GM20431 (cell line): ENCODE measurements at regions not wholly inside any gene's neighbourhood (a gene's known extent, or its start where the extent isn't known, plus 50 kb on each side); places are given as distances from the start of the nearest gene placed in this dataset.
"Not testable (repeated sequence)": the region's sequence is repeated elsewhere in the genome, so short reads cannot be mapped to it uniquely, and the experiment has no call there.

Experiments used
- in situ Hi-C: fragments of 300-500 bp; cut with MseI, MboI; formaldehyde crosslinking; loops from one replicate; pipeline ENCODE4 v1.15.0; 2020; ENCODE audit warnings: low sequenced_read_pairs; ENCODE audit not compliant: unreplicated experiment

DNA sequence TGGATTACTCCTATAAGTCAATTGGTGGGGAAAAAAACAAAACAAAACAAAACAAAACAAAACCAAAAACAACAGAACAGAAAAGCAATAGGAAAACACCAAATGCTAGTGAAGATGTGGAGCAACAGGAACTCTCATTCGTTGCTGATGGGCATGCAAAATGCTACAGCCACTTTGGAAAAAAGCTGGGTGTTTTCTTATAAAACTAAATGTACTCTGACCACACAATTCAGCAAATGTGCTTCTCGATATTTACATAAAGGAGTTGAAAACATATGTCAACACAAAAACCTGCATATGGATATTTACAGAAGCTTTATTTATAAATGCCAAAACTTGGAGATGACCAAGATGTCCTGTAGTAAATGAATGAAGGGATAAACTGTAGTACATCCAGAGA is 703.6 kb upstream of the FAM241A start:
- in situ Hi-C loops, result no loop called here

DNA sequence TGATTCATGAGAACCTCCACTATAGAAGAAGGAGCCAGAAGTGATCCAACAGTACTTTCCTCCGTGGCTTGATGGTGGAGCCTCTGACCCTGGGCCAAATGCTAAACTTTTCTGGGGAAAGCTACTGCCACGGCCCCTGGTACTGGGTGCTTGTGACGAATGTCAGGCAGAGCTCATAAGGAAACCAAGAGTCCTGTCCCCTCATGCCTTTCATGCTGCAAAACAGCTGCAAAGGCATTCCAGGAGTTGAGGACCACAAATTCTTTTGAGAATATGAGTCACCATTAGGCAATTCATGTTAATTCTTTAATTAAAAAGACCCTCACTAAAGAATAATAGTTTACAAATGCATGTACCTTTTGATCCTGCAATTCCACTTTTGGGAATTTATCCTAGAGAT is 700.4 kb upstream of the FAM241A start:
- in situ Hi-C loops, result not testable (repeated sequence)

DNA sequence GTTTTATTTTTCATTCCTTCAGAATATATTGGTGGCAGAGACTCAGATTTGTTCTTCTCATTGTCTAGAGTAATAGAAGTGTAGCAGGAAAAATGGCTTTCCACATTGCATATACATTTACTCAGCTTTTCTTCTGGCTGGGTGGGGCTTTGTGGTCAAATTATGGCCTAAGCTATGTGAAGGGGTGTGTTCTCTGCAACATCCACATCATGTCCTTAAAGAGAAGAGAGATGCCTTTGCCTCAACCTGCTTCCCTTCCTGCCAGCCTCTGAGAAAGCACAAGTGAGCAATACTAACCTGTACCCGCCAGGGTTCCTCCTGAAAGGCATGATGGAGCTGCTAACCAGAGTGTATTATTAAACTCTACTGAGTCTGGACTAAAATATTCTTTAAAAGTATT is 695.6 kb upstream of the FAM241A start:
- in situ Hi-C loops, result no loop called here

DNA sequence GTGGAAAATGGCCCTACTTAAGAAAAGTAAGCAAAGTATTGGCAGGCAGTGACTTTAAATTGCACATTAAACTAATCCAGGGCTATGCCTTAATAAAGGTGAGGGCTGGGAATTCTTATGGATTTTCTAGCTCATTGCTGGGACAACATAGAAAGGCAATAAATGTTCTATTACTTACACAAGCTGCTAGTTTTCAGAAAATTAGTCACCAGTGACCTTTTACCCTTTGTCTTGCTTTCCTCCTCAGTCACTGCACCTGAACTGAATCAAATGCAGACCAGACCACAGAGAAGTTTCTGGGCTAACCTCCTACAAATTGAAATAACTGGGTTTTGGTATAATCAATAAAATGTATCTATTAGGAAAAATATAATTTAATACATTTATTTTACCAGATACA is 694.4 kb upstream of the FAM241A start:
- in situ Hi-C loops, result no loop called here

DNA sequence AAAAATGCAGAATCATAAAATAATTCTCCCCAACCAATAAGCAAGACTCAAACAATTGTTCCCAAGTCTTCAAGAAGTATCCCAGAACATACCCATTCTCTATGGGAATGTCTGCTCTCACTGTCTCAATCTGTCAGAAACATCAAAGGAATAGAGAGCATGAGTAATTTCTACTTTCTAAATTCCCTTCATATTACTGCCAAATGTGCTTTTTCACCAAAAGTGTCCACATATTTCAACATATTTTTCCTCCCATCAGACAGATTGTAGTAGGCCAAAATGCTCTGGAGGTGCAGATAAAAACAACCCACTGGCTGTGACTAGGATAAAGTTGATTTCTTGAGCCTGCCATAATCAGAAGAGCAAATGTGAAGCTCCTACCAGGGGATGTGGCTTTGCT is 692.0 kb upstream of the FAM241A start:
- in situ Hi-C loops, result no loop called here

DNA sequence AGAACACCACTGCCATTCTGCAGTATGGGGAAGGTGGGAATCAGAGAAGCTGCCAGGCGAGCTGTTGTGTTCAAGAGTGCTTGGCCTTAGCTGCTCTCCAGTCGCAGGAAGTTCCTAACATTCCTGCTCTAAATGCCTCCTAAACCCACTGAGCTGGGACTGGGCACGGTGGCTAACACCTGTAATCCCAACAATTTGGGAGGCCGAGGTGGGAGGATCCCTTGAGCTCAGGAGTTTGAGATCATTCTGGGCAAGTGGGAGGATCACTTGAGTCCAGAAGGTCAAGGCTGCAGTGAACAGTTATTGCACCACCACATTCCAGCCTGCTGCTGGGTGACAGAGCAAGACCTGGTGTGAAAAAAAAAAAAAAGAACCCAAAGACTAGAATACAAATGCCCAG is 690.3 kb upstream of the FAM241A start:
- in situ Hi-C loops, result no loop called here

DNA sequence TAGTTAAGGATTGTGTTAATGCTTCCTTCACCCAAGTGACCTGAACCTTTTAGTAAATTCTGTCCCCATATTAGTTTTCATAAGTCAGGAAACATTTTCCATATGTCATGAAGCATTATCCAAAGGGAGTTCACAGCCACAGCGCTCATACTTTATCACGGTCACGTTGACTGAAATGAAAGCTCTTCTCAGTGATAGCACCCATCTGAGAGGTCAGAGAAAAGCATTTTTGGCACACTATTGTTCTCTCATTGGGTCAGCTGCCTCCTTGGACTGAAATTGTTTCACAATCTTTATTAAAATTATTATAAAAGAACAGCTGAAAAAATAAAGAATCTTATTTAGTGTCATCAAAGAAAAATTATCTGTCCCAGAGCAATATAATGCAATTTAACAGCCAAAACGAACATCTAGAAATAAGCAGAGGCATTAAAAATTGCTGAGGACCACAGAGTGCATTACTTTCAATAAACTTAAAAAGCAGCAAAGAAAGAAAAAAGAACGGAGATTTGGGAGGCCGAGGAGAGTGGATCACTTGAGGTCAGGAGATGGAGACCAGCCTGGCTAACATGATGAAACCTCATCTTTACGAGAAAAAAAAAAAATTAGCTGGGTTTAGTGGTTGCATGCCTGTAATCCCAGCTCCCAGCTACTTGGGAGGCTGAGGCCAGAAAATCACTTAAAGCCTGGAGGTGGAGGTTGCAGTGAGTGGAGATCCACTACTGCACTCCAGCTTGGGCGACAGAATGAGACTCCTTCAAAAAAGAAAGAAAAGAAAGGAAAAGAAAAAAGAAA is 680.8 kb upstream of the FAM241A start:
- in situ Hi-C loops, result no loop called here

DNA sequence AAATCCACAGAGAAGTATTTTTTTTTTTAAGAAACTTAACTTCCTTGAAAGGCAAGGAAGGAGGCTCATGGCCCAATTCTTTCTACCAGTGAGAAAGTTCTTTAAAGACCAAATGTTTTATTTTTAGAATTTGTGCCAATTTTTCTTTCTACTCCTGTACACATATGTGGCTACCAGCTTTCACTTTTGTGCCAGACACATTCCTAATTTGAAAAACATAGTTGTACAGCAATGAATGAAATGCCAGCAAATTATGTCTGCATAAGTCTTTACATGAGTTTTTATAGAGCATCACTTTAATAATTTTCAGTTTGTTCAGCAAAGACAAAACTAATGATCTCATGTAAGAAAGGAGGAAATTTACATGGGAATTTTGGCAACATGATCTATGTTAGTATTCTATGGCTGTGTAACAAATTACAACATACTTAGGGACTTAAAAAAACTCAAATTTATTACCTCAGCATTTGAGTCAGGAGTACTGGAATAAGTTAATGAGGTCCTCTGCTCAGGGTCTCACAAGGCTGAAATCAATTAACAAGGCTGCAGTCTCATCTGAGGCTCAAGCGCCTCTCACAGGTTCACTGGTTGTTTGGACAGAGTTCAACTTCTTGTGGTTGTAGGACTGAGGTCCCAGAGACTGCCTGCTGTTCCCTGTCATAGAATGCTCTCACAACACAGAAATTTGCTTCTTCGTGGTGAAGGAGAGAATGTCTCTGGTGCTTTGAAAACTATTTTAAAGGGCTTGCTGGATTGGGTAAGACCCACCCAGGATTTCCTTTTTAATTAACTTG is 678.2 kb upstream of the FAM241A start:
- in situ Hi-C loops, result no loop called here

DNA sequence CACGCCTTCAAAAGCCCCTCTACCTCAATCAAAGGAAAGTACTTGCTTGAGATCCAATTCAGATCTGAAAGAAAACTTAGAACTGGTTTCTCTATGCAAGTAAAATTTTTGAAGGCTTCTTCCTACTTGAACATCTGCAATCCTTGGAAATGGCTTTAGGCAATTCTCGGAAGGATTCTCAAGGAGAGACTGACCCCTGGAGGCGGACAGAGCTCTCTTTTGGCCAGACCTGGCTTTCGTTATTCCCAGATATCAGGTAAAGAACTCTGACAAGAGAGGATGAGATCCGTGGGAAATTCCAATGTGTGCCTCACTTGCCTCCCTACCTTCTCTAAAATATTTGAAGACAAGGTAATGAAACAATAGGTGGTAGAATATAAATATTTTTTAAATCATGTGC is 670.3 kb upstream of the FAM241A start:
- in situ Hi-C loops, result no loop called here

DNA sequence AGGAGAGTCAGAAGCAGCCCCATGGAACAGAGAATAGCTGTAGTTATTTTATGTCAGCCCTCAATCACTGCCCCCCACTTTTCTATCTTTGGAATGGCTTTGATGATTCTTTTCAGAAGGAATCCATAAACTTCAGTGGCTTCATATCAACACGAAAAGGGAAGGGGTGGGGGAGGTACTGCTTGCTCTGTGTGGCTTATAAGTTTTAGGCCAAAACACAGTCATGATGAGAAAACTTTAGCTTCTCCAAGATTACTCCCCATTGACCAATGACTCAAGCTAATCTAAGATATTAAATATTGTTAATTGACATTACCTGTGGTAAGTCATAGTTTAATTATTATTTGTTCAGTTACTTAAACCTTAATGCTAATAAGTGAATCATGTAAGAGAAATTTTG is 669.6 kb upstream of the FAM241A start:
- in situ Hi-C loops, result no loop called here

DNA sequence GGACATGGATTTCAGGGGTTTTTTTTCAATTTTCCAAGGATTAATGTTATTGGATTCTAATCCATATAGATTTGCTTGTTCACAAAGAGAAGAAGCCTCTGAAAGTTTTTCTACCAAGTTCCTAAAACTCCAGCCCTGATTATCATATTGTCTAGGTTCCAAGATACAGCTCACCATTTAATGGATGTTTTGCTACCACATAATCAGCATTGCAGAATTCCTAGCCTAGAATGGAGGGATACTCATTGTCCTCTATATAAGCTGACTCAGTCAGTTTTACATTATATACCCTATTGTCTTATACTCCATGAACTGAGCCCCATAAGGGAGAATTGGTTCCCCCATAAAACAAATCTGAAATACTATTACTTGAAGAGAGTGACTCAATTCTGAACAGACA is 664.7 kb upstream of the FAM241A start:
- in situ Hi-C loops, result no loop called here

DNA sequence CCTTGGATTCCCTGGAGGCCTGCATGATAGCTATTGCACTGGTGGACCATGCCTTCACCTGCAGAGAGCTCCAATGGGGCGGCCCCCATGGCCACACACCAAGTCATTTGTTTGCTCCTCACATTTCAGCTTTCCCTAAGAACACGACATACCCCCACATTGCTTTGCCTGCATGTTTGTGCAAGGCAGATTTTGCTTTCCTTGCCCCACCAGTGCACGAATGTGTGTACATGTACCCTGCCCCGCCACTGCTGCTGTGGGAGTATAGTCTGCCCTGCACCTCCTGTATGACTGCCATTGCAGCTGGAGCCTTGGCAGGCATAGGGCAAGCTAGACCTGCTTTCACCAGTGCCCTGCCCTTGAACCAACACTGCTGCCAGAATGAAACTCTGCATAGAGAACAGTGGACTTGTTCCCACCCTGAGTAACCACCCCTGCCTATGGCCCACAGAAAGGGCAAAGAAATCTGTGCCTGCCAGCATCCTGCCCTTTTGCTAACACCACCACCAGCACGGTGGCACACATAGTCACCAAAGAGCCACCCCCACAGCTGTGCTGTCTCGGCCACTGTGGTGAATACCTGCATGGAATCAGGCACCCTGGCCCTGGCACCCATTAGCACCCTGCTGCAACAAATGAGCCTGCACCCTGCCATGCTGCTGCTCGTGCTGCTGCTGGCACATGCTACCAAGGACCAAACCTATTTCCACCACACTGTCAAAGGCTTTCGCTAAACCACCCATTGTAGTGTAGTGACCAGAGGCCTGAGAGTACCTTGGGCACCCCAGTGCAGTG is 661.7 kb upstream of the FAM241A start:
- in situ Hi-C loops, result no loop called here

DNA sequence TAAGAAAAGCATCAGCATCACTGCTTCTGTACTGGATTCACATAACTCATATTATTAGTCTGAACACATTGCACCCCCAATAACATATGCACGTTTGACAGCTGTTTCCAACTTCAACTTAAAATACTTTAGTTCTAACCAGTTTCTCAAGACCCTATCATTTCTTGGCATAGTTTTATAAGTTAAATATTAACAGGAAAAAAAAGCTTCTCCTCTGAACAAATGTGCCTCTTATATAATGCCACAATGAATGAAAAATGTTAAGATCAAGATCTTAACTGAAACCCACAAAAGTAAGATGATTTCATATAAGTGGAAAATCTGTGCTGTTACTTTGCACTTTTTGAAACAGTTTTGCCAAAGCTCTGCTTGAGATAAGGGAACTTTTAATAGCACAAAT is 652.8 kb upstream of the FAM241A start:
- in situ Hi-C loops, result no loop called here

DNA sequence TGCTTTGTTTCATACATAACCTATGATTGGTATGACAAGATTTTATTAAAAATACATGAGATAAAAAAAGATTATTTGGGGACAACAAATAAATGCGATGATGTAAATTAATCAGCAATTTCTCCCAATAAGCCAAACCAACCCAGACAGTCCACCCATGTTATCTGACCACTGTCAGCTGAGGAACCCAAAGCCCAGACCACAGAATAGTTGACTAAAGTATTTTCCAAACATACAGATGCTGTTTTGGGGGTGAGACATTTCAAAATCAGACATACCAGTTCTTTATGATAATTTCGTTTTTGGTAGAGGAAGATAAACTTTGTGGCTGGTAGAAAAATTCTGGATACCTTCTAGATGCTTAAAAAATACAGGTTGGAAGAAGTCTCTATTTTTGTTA is 650.8 kb upstream of the FAM241A start:
- in situ Hi-C loops, result no loop called here

DNA sequence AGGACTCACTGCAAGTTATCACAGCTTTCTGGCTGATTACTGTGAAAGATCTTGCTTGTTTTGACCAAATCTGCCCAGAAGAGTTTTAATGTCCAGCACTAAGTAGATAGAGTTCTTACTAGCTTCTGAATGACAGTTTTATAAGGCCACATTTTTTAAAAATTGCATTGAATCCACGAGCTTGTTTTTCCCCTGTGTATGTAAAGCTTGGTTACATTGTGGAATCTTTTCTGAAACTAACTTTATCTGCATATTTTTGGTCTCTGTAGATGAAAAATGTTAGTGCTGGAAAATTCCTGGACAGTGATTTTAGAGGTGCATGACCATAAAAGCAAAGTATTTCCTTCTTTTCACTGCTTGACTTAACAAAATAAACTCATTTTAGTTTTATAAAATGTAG is 650.3 kb upstream of the FAM241A start:
- in situ Hi-C loops, result no loop called here

DNA sequence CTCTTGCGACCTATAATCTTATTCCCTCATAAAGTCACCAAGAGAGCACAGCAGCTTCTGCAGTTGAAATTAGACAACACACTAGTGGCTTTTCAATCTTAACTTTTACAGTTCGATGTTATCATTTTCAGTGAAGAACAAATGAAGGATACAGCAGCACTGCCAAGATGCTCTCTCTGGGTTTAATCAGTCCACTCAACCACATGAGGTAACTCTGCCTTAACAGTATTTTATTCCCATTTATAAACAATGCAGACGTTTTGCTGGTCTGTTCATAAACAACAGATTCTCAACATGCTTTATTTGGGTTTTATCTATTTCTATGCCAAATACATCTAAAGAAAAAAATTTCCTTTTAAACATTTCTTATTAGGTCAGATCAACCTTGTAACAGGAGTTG is 646.0 kb upstream of the FAM241A start:
- in situ Hi-C loops, result no loop called here

DNA sequence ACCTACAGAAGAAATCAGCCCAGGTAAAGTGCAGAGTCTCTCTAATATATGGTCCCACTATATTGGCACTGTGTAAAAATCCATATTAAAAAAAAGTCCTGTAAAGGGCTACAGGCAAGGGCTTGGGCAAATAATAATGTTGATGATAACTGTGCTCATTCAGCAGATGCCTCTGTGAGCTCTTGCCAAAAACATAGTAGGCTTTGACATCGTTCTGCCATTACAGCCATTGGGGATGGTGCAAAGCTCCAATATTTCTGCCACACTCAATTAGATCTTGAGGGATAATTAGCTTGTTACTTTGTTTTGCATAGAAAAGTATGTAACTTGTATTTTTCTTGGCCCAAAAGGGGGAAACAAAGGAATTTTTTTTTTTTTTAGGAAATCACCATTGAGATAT is 645.5 kb upstream of the FAM241A start:
- in situ Hi-C loops, result no loop called here

DNA sequence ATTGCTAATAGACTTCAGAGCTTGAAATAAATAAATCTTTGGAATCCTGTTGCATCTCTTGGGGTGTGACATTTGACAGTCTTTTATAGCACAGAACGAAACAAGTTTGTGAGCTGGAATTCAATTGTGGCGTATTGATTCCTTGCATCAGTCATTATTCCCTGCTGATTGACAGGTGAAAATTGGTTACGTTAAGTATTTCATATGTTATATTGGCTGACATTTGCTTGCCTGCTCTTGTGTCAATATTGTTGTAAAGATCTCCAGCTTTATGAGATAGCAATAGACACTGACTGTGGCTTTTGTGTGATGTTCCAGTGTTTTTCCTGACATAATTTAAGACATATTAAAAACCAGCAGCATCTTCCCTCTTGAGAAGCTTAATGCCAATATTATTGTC is 644.4 kb upstream of the FAM241A start:
- in situ Hi-C loops, result no loop called here

DNA sequence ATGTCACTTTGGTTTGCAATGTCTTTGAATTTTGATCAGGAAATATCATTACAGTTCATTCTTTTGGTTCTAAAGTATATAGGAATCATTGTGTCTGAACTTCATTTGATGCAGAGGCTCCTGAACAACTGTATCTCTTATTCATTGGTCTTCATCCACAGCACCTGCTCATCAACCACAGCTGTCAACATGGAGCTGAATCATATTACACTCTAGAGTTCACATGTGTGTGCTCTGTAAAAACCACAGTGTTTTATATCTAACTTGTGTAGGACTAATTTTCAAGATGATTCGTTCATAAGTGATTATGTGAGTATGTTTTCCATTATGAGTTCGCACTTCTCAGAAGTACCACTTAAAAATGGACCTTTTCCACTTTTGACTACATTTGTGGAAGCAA is 643.3 kb upstream of the FAM241A start:
- in situ Hi-C loops, result no loop called here

DNA sequence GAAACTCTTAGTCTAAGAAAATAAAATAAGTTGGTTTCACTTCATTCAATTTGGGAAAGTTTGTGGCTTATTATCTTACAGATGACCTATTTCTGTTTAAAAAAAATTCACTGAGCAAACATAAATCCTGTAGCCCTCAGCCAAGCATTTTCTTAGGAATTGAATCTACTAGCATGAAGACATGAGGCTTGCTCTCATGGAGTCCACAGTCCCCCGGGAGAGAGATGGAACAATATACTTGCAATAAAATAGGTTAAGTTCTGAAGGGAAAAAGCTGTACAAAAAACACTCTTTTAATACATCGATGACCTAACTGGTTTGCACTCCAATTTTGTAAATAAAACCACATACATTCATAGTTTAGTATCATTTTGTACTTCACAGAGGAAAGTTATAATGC is 642.6 kb upstream of the FAM241A start:
- in situ Hi-C loops, result no loop called here

DNA sequence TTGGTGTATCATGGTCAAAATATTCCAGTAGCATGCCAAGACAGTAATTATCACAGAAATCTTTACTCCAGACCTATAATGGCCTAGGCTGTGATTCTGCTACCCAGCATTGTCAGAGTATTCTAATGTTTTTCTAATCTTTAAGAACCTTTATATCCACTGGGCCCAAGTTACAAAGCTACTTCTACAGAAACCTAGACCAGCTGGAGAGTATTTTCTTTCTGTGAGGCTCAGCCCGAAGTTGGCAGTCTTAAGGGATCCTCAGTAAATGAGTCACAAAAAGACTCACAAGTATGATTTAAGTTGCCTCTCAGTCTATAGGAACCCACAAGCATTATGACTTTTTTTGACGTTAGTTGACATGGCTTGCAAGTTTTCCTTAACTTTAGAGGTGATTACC is 638.5 kb upstream of the FAM241A start:
- in situ Hi-C loops, result no loop called here
